HEK293 (cell line): ENCODE measurements at regions not wholly inside any gene's neighbourhood (a gene's known extent, or its start where the extent isn't known, plus 50 kb on each side); places are given as distances from the start of the nearest gene placed in this dataset.

Source experiments
- ZNF274 ChIP-seq, 2 experiments: fragments of 200-500 bp in 1 of 2; fragments of 450-650 bp in 1 of 2; sonication (Bioruptor generic) in 1 of 2; formaldehyde crosslinking in 1 of 2; IDR thresholded peaks; 2 replicates each; pipeline versions ENCODE4 v1.5.1 to v1.6.1; 2014 to 2016; ENCODE audit warnings: borderline replicate concordance in 1 of 2, inconsistent platforms in 1 of 2, low read length in 1 of 2, missing biosample characterization in 1 of 2, missing genetic modification characterization in 1 of 2
- TF ChIP-seq, protein P1 (sequence below): fragments of 450-650 bp; formaldehyde crosslinking; IDR thresholded peaks from 2 replicates; pipeline ENCODE4 v1.5.1; 2016; ENCODE audit warnings: missing biosample characterization, missing genetic modification characterization
- TF ChIP-seq, protein P2 (sequence below): fragments of 450-650 bp; formaldehyde crosslinking; IDR thresholded peaks from 2 replicates; pipeline ENCODE4 v1.5.1; 2016; ENCODE audit warnings: missing biosample characterization, missing genetic modification characterization
- TF ChIP-seq, protein P3 (sequence below): fragments of 450-650 bp; formaldehyde crosslinking; IDR thresholded peaks from 2 replicates; pipeline ENCODE4 v1.5.1; 2016; ENCODE audit warnings: missing biosample characterization, missing genetic modification characterization, borderline replicate concordance
- TF ChIP-seq, protein P4 (sequence below): fragments of 450-650 bp; formaldehyde crosslinking; IDR thresholded peaks from 2 replicates; pipeline ENCODE4 v1.5.1; 2016; ENCODE audit warnings: missing biosample characterization, missing genetic modification characterization

DNA sequence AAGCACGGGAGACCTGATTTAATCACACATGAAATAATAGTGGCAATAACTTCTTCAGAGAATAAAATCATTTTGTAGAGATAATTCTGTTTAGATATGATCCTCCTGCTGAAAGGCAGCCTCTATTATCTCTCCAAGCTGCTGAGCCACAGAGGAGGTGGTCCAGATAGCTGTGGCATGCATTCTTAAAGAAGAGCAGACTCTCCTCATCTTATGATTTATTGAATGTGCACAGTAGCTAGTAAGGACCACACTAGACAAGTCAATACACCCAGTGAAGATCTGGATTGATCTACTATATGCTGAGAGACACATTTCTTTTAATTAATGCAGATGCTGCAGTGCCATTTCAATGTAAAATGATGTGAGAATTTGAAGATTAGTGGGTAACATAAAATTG, 552.9 kb upstream of the ANO3 start:
- TF ChIP-seq, protein P1, sequence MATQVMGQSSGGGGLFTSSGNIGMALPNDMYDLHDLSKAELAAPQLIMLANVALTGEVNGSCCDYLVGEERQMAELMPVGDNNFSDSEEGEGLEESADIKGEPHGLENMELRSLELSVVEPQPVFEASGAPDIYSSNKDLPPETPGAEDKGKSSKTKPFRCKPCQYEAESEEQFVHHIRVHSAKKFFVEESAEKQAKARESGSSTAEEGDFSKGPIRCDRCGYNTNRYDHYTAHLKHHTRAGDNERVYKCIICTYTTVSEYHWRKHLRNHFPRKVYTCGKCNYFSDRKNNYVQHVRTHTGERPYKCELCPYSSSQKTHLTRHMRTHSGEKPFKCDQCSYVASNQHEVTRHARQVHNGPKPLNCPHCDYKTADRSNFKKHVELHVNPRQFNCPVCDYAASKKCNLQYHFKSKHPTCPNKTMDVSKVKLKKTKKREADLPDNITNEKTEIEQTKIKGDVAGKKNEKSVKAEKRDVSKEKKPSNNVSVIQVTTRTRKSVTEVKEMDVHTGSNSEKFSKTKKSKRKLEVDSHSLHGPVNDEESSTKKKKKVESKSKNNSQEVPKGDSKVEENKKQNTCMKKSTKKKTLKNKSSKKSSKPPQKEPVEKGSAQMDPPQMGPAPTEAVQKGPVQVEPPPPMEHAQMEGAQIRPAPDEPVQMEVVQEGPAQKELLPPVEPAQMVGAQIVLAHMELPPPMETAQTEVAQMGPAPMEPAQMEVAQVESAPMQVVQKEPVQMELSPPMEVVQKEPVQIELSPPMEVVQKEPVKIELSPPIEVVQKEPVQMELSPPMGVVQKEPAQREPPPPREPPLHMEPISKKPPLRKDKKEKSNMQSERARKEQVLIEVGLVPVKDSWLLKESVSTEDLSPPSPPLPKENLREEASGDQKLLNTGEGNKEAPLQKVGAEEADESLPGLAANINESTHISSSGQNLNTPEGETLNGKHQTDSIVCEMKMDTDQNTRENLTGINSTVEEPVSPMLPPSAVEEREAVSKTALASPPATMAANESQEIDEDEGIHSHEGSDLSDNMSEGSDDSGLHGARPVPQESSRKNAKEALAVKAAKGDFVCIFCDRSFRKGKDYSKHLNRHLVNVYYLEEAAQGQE (tag by site-specific recombination), result no peak
- TF ChIP-seq ZNF274 (IDR thresholded peaks at IDR 0.05; ENCODE audit: low read length) (no peak), ZNF274 (tag by site-specific recombination; IDR thresholded peaks at IDR 0.05; ENCODE audit: borderline replicate concordance) (no peak)
- TF ChIP-seq, protein P2, sequence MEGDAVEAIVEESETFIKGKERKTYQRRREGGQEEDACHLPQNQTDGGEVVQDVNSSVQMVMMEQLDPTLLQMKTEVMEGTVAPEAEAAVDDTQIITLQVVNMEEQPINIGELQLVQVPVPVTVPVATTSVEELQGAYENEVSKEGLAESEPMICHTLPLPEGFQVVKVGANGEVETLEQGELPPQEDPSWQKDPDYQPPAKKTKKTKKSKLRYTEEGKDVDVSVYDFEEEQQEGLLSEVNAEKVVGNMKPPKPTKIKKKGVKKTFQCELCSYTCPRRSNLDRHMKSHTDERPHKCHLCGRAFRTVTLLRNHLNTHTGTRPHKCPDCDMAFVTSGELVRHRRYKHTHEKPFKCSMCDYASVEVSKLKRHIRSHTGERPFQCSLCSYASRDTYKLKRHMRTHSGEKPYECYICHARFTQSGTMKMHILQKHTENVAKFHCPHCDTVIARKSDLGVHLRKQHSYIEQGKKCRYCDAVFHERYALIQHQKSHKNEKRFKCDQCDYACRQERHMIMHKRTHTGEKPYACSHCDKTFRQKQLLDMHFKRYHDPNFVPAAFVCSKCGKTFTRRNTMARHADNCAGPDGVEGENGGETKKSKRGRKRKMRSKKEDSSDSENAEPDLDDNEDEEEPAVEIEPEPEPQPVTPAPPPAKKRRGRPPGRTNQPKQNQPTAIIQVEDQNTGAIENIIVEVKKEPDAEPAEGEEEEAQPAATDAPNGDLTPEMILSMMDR, result no peak
- TF ChIP-seq, protein P3, sequence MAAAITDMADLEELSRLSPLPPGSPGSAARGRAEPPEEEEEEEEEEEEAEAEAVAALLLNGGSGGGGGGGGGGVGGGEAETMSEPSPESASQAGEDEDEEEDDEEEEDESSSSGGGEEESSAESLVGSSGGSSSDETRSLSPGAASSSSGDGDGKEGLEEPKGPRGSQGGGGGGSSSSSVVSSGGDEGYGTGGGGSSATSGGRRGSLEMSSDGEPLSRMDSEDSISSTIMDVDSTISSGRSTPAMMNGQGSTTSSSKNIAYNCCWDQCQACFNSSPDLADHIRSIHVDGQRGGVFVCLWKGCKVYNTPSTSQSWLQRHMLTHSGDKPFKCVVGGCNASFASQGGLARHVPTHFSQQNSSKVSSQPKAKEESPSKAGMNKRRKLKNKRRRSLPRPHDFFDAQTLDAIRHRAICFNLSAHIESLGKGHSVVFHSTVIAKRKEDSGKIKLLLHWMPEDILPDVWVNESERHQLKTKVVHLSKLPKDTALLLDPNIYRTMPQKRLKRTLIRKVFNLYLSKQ, result no peak
- TF ChIP-seq, protein P4, sequence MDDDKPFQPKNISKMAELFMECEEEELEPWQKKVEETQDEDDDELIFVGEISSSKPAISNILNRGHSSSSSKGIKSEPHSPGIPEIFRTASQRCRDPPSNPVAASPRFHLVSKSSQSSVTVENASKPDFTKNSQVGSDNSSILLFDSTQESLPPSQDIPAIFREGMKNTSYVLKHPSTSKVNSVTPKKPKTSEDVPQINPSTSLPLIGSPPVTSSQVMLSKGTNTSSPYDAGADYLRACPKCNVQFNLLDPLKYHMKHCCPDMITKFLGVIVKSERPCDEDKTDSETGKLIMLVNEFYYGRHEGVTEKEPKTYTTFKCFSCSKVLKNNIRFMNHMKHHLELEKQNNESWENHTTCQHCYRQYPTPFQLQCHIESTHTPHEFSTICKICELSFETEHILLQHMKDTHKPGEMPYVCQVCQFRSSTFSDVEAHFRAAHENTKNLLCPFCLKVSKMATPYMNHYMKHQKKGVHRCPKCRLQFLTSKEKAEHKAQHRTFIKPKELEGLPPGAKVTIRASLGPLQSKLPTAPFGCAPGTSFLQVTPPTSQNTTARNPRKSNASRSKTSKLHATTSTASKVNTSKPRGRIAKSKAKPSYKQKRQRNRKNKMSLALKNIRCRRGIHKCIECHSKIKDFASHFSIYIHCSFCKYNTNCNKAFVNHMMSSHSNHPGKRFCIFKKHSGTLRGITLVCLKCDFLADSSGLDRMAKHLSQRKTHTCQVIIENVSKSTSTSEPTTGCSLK (tag by site-specific recombination), result no peak
